ENCODE measurements at regions not wholly inside any gene's neighbourhood (a gene's known extent, or its start where the extent isn't known, plus 50 kb on each side); places are given as distances from the start of the nearest gene placed in this dataset.

DNA sequence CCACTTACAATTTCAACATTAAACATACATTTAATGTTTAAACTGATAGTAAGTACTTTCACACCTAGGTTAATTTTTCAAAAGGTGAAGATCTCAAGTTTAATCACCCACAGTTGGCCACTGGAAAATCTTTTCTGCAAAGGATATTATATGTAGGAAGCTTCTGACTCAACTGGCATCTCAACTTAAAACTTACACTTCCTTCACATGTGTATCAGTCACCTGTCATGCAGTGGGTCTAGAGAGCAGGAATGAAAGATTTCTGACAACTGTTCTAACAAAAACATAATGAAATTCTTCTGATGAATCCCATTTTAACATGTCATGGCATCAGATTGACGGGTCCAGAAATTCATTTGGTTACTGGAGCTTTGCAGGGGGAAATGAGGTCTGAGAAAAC, 192.8 kb downstream of the KLHL28 start:
- H3K4me3 ChIP-seq: no peak overlapping the region
- WGBS, 2 donors: 75 to 83% methylated on average over 1 of the region's 1 CpG
- H3K4me1 ChIP-seq (ENCODE audit: control insufficient read depth in 5 of 5, insufficient read depth in 5 of 5, low read length in 5 of 5): peaks cover 0 to 42% (median 8%) of the 10 kb centered on the region in 5 donors
- ATAC-seq (ENCODE audit: insufficient read depth, low FRiP score): no peak
- H3K9ac ChIP-seq (ENCODE audit: insufficient read depth in 1 of 2, low read length in 2 of 2): no peak overlapping the region
- no peaks in the 10 kb centered on the region for H3K27me3 ChIP-seq (ENCODE audit: control insufficient read depth in 3 of 3, insufficient read depth in 3 of 3, low read length in 2 of 3)
- TF ChIP-seq, protein P1, sequence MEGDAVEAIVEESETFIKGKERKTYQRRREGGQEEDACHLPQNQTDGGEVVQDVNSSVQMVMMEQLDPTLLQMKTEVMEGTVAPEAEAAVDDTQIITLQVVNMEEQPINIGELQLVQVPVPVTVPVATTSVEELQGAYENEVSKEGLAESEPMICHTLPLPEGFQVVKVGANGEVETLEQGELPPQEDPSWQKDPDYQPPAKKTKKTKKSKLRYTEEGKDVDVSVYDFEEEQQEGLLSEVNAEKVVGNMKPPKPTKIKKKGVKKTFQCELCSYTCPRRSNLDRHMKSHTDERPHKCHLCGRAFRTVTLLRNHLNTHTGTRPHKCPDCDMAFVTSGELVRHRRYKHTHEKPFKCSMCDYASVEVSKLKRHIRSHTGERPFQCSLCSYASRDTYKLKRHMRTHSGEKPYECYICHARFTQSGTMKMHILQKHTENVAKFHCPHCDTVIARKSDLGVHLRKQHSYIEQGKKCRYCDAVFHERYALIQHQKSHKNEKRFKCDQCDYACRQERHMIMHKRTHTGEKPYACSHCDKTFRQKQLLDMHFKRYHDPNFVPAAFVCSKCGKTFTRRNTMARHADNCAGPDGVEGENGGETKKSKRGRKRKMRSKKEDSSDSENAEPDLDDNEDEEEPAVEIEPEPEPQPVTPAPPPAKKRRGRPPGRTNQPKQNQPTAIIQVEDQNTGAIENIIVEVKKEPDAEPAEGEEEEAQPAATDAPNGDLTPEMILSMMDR (IDR thresholded peaks at IDR 0.05; ENCODE audit: control extremely low read depth, extremely low read depth): no peak
- no peak for DNase-seq
- no peaks in the 10 kb centered on the region for H3K9me3 ChIP-seq (ENCODE audit: control insufficient read depth in 4 of 4, insufficient read depth in 3 of 4, low read length in 3 of 4)
- no peak overlapping the region for H3K27ac ChIP-seq (ENCODE audit: low read depth in 1 of 2, low read length in 1 of 2)
- no peaks in the 10 kb centered on the region for H3K36me3 ChIP-seq (ENCODE audit: control insufficient read depth in 4 of 4, insufficient read depth in 4 of 4, low read length in 4 of 4)

DNA sequence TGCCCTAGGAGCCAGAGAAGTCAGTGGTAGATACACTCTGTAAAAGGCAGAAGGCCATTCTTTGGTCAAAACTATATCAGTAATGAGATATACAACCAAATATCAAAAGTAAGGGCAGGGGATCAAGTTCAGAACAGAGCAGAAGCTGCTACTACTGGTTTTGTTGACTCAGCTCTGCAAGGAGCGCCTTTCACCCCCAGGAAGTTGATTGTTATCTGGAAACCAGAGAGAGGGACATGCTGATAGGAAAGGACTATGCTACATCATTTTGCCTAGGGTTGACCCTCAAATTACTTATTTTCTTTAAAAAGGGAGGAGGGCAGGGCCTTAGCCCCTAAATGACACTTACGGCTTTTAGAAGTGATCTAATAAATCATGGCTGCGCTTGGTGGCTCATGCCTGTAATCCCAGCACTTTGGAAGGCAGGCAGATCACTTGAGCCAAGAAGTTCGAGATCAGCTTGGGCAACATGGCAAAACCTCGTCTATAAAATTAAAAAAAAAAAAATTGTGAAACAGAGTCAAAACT, 194.0 kb downstream of the KLHL28 start:
- Histone ChIP-seq H3K27ac (ENCODE audit: low read depth in 1 of 2, low read length in 1 of 2) (no peak overlapping the region), H3K4me3 (no peak overlapping the region), H3K9ac (ENCODE audit: insufficient read depth in 1 of 2, low read length in 2 of 2) (no peak overlapping the region), H3K36me3 (ENCODE audit: control insufficient read depth in 4 of 4, insufficient read depth in 4 of 4, low read length in 4 of 4) (no peaks in the 10 kb centered on the region), H3K27me3 (ENCODE audit: control insufficient read depth in 3 of 3, insufficient read depth in 3 of 3, low read length in 2 of 3) (no peaks in the 10 kb centered on the region), H3K4me1 (ENCODE audit: control insufficient read depth in 5 of 5, insufficient read depth in 5 of 5, low read length in 5 of 5) (peaks cover 0 to 40% (median 8%) of the 10 kb centered on the region in 5 donors), H3K9me3 (ENCODE audit: control insufficient read depth in 4 of 4, insufficient read depth in 3 of 4, low read length in 3 of 4) (no peaks in the 10 kb centered on the region)
- DNase-seq (no peak), ATAC-seq (ENCODE audit: insufficient read depth, low FRiP score) (no peak)
- TF ChIP-seq, protein P1 (IDR thresholded peaks at IDR 0.05; ENCODE audit: control extremely low read depth, extremely low read depth): no peak
- 76 to 84% methylated on average over 5 of the region's 5 CpGs for WGBS, 2 donors

DNA sequence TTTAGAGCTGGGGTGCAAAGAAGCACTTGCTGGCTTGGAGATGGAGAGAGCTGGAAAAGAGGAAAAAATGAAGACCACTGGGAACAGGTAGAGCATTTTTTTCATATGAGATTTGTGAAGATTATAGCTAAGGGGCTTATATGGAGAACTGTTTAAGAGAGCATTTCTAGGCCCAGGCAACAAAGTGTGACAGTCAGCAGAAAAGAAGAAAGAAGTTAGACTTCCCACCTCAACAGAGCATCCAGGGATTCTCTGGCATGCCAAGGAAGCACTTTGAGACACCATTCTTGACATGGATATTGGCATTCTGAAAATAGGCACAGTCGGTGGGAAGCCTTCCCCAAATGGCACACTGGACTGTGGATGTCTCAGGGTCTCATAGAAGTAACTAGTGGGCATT, 195.5 kb downstream of the KLHL28 start:
- TF ChIP-seq, protein P1 (IDR thresholded peaks at IDR 0.05; ENCODE audit: control extremely low read depth, extremely low read depth): no peak
- ATAC-seq (ENCODE audit: insufficient read depth, low FRiP score): no peak
- 88 to 90% methylated on average over 1 of the region's 1 CpG for WGBS, 2 donors

DNA sequence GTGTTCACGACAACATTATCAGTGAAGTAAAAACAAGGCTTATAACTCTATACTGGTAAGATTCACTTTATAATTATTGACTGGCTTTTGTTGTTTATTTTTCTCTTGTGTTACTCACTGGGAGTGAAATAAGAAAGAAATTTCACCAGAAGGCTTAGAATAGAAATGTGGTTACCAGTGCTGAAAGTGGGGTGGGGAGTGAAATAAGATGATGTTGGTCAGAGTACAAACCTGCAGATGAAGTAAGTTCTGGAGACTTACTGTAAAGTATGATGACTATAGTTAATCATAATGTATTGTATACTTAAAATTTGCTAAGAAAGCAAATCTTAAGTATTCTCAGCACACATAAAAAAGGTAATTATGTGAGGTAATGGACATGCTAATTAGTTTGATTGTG, 198.4 kb downstream of the KLHL28 start:
- no peak for DNase-seq
- peaks cover 0 to 19% (median 0%) of the 10 kb centered on the region in 5 donors for H3K4me1 ChIP-seq (ENCODE audit: control insufficient read depth in 5 of 5, insufficient read depth in 5 of 5, low read length in 5 of 5)
- no peak overlapping the region for H3K9ac ChIP-seq (ENCODE audit: insufficient read depth in 1 of 2, low read length in 2 of 2)
- H3K4me3 ChIP-seq: no peak overlapping the region
- 85 to 90% methylated on average over 1 of the region's 1 CpG for WGBS, 2 donors
- TF ChIP-seq, protein P1 (IDR thresholded peaks at IDR 0.05; ENCODE audit: control extremely low read depth, extremely low read depth): no peak
- no peaks in the 10 kb centered on the region for H3K9me3 ChIP-seq (ENCODE audit: control insufficient read depth in 4 of 4, insufficient read depth in 3 of 4, low read length in 3 of 4)
- ATAC-seq (ENCODE audit: insufficient read depth, low FRiP score): no peak
- no peaks in the 10 kb centered on the region for H3K27me3 ChIP-seq (ENCODE audit: control insufficient read depth in 3 of 3, insufficient read depth in 3 of 3, low read length in 2 of 3)
- no peak overlapping the region for H3K27ac ChIP-seq (ENCODE audit: low read depth in 1 of 2, low read length in 1 of 2)
- H3K36me3 ChIP-seq (ENCODE audit: control insufficient read depth in 4 of 4, insufficient read depth in 4 of 4, low read length in 4 of 4): peaks cover 0 to 1% (median 0%) of the 10 kb centered on the region in 4 donors

More for the DNA sequence above, 195.5 kb downstream of the KLHL28 start:
- Histone ChIP-seq H3K36me3 (ENCODE audit: control insufficient read depth in 4 of 4, insufficient read depth in 4 of 4, low read length in 4 of 4) (peaks cover 0 to 1% (median 0%) of the 10 kb centered on the region in 4 donors), H3K27ac (ENCODE audit: low read depth in 1 of 2, low read length in 1 of 2) (no peak overlapping the region), H3K4me3 (no peak overlapping the region), H3K27me3 (ENCODE audit: control insufficient read depth in 3 of 3, insufficient read depth in 3 of 3, low read length in 2 of 3) (no peaks in the 10 kb centered on the region), H3K9me3 (ENCODE audit: control insufficient read depth in 4 of 4, insufficient read depth in 3 of 4, low read length in 3 of 4) (no peaks in the 10 kb centered on the region), H3K4me1 (ENCODE audit: control insufficient read depth in 5 of 5, insufficient read depth in 5 of 5, low read length in 5 of 5) (peaks cover 0 to 28% (median 3%) of the 10 kb centered on the region in 5 donors), H3K9ac (ENCODE audit: insufficient read depth in 1 of 2, low read length in 2 of 2) (no peak overlapping the region)
- no peak for DNase-seq
